Esophagus muscularis mucosa (tissue), 3 donors: ENCODE measurements at regions not wholly inside any gene's neighbourhood (a gene's known extent, or its start where the extent isn't known, plus 50 kb on each side); places are given as distances from the start of the nearest gene placed in this dataset.

ENCODE experiments used
- CTCF ChIP-seq, 3 experiments: fragments of 200-600 bp in 2 of 3; fragments of 450-650 bp in 1 of 3; sonication (generic) in 2 of 3; IDR thresholded peaks; one replicate each; pipeline ENCODE4 v1.5.1; 2017 to 2019; ENCODE audit warnings: antibody characterized with exemption in 3 of 3, mild to moderate bottlenecking in 2 of 3, moderate library complexity in 1 of 3
- POLR2A ChIP-seq: fragments of 450-650 bp; IDR thresholded peaks from one replicate; pipeline ENCODE4 v1.6.1; 2017; ENCODE audit warnings: antibody characterized with exemption, moderate library complexity, mild to moderate bottlenecking, low read depth
- POLR2AphosphoS5 ChIP-seq, 2 donors: sonication (generic); formaldehyde crosslinking; IDR thresholded peaks; one replicate each; pipeline ENCODE4 v1.6.1; 2017; ENCODE audit warnings: antibody characterized with exemption in 2 of 2

- TF ChIP-seq CTCF (IDR thresholded peaks at IDR 0.05) = no peak
- no peak for TF ChIP-seq POLR2A
- TF ChIP-seq POLR2AphosphoS5 (IDR thresholded peaks at IDR 0.05) = no peak
Measured at GRCh38 chr2:53530126-53530525, 237.5 kb upstream of the CHAC2 start.
